Liver (tissue), 8 donors: ENCODE measurements at regions not wholly inside any gene's neighbourhood (a gene's known extent, or its start where the extent isn't known, plus 50 kb on each side); places are given as distances from the start of the nearest gene placed in this dataset.

Experiments
- DNase-seq: peaks from one replicate; pipeline ENCODE4 v3.0.0-alpha.2; 2017; ENCODE audit warnings: low spot score
- H3K27ac ChIP-seq, 2 donors: one replicate each; pipeline ENCODE4 v1.7.0; 2013; ENCODE audit warnings: inconsistent platforms in 2 of 2, low read length in 2 of 2, control low read depth in 1 of 2, low read depth in 1 of 2, mild to moderate bottlenecking in 1 of 2
- H3K27me3 ChIP-seq, 4 donors: one replicate each; pipeline versions ENCODE4 v1.6.1 to v1.7.0; 2013; ENCODE audit warnings: low read length in 3 of 4, inconsistent platforms in 1 of 4, mild to moderate bottlenecking in 1 of 4, moderate library complexity in 1 of 4; ENCODE audit not compliant: control insufficient read depth in 4 of 4, insufficient read depth in 4 of 4
- H3K36me3 ChIP-seq, 4 donors: one replicate each; pipeline versions ENCODE4 v1.6.1 to v1.7.0; 2013; ENCODE audit warnings: low read length in 3 of 4, mild to moderate bottlenecking in 3 of 4, low read depth in 1 of 4, moderate library complexity in 1 of 4; ENCODE audit not compliant: control insufficient read depth in 4 of 4, insufficient read depth in 3 of 4
- H3K4me1 ChIP-seq, 4 donors: one replicate each; pipeline versions ENCODE4 v1.6.1 to v1.7.0; 2013; ENCODE audit warnings: low read length in 3 of 4, mild to moderate bottlenecking in 3 of 4, moderate library complexity in 1 of 4; ENCODE audit not compliant: control insufficient read depth in 4 of 4, insufficient read depth in 4 of 4
- H3K4me3 ChIP-seq, 3 donors: one replicate each; pipeline versions ENCODE4 v1.6.1 to v1.7.0; 2013; ENCODE audit warnings: low read length in 3 of 3, control low read depth in 1 of 3, low read depth in 1 of 3, mild to moderate bottlenecking in 1 of 3
- H3K9ac ChIP-seq, 2 donors: one replicate each; pipeline ENCODE4 v1.7.0; 2013; ENCODE audit warnings: low read length in 2 of 2, mild to moderate bottlenecking in 2 of 2, moderate library complexity in 2 of 2, control low read depth in 1 of 2, low read depth in 1 of 2
- H3K9me3 ChIP-seq, 4 donors: one replicate each; pipeline versions ENCODE4 v1.6.1 to v1.7.0; 2013; ENCODE audit warnings: low read length in 3 of 4; ENCODE audit not compliant: control insufficient read depth in 4 of 4
- EGR1 ChIP-seq, 2 donors: IDR thresholded peaks; 2 replicates each; pipeline ENCODE4 v1.6.1; 2016 to 2018; ENCODE audit warnings: antibody characterized with exemption in 2 of 2, low read depth in 2 of 2
- FOXA1 ChIP-seq: IDR thresholded peaks from 2 replicates; pipeline ENCODE4 v1.6.1; 2016; ENCODE audit warnings: antibody characterized with exemption
- GABPA ChIP-seq, 2 donors: IDR thresholded peaks in 1 of 2; conservative IDR thresholded peaks in 1 of 2; 2 replicates each; pipeline ENCODE4 v1.6.1; 2016; ENCODE audit warnings: antibody characterized with exemption in 2 of 2, mild to moderate bottlenecking in 1 of 2, moderate library complexity in 1 of 2
- HNF4A ChIP-seq, 2 donors: conservative IDR thresholded peaks; 2 replicates each; pipeline ENCODE4 v1.6.1; 2016; ENCODE audit warnings: antibody characterized with exemption in 2 of 2, mild to moderate bottlenecking in 2 of 2
- HNF4G ChIP-seq: IDR thresholded peaks from 2 replicates; pipeline ENCODE4 v1.6.1; 2016; ENCODE audit warnings: antibody characterized with exemption
- JUND ChIP-seq, 2 donors: IDR thresholded peaks; 2 replicates each; pipeline ENCODE4 v1.6.1; 2016; ENCODE audit warnings: antibody characterized with exemption in 2 of 2
- NR2F2 ChIP-seq: IDR thresholded peaks from 2 replicates; pipeline ENCODE4 v1.6.1; 2016; ENCODE audit warnings: antibody characterized with exemption
- RXRA ChIP-seq, 2 donors: IDR thresholded peaks; 2 replicates each; pipeline ENCODE4 v1.6.1; 2017 to 2018; ENCODE audit warnings: antibody characterized with exemption in 2 of 2, mild to moderate bottlenecking in 1 of 2
- SP1 ChIP-seq: IDR thresholded peaks from 2 replicates; pipeline ENCODE4 v1.6.1; 2018; ENCODE audit warnings: antibody characterized with exemption, mild to moderate bottlenecking
- TAF1 ChIP-seq: conservative IDR thresholded peaks from 2 replicates; pipeline ENCODE4 v1.6.1; 2016; ENCODE audit warnings: antibody characterized with exemption, mild to moderate bottlenecking
- YY1 ChIP-seq: IDR thresholded peaks from 2 replicates; pipeline ENCODE4 v1.6.1; 2016; ENCODE audit warnings: antibody characterized with exemption, mild to moderate bottlenecking
- WGBS: extraction: QIAGEN DNeasy Blood & Tissue Kit; methylation state at CpG from one replicate; pipeline ENCODE4 v1.1.7; 2013; 5-methylcytosine and 5-hydroxymethylcytosine counted together
- TF ChIP-seq, protein P1 (sequence below): IDR thresholded peaks from 2 replicates; pipeline ENCODE4 v1.6.1; 2016; ENCODE audit warnings: antibody characterized with exemption
- TF ChIP-seq, protein P2 (sequence below): IDR thresholded peaks from 2 replicates; pipeline ENCODE4 v1.6.1; 2016; ENCODE audit warnings: antibody characterized with exemption, mild to moderate bottlenecking
- TF ChIP-seq, protein P3 (sequence below): IDR thresholded peaks from 2 replicates; pipeline ENCODE4 v1.6.1; 2016; ENCODE audit warnings: antibody characterized with exemption
- TF ChIP-seq, protein P4 (sequence below): IDR thresholded peaks from 2 replicates; pipeline ENCODE4 v1.6.1; 2016; ENCODE audit warnings: antibody characterized with exemption
- TF ChIP-seq, protein P5 (sequence below): fragments of 150-350 bp; IDR thresholded peaks from 2 replicates; pipeline ENCODE4 v1.5.1; 2017; ENCODE audit warnings: improper control_type of control experiment, low read depth, low read length; ENCODE audit not compliant: missing input control
- donor health status: healthy.
- donor health status: healthy.
- donor health status: healthy.
- donor health status: healthy.
- donor health status: healthy.

DNA sequence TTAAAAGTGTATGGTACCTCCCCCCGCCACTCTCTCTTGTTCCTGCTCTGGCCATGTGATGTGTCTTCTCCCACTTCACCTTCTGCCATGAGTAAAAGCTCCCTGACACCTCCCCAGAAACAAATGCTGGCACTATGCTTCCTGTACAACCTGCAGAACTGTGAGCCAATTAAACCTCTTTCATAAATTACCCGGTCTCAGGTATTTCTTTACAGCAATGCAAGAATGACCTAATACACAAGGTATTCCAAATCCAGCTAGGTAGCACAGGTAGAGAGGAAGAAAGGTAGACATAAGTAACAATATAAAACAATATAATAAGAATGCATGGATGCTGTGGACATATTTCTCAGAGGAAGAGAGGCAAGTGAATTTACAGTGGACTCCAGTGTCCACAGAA is 394.1 kb upstream of the ARID1B start:
- WGBS, result 82% methylated on average over 2 of the region's 2 CpGs
- TF ChIP-seq, protein P1, sequence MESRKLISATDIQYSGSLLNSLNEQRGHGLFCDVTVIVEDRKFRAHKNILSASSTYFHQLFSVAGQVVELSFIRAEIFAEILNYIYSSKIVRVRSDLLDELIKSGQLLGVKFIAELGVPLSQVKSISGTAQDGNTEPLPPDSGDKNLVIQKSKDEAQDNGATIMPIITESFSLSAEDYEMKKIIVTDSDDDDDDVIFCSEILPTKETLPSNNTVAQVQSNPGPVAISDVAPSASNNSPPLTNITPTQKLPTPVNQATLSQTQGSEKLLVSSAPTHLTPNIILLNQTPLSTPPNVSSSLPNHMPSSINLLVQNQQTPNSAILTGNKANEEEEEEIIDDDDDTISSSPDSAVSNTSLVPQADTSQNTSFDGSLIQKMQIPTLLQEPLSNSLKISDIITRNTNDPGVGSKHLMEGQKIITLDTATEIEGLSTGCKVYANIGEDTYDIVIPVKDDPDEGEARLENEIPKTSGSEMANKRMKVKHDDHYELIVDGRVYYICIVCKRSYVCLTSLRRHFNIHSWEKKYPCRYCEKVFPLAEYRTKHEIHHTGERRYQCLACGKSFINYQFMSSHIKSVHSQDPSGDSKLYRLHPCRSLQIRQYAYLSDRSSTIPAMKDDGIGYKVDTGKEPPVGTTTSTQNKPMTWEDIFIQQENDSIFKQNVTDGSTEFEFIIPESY, result no peak
- TF ChIP-seq, protein P2, sequence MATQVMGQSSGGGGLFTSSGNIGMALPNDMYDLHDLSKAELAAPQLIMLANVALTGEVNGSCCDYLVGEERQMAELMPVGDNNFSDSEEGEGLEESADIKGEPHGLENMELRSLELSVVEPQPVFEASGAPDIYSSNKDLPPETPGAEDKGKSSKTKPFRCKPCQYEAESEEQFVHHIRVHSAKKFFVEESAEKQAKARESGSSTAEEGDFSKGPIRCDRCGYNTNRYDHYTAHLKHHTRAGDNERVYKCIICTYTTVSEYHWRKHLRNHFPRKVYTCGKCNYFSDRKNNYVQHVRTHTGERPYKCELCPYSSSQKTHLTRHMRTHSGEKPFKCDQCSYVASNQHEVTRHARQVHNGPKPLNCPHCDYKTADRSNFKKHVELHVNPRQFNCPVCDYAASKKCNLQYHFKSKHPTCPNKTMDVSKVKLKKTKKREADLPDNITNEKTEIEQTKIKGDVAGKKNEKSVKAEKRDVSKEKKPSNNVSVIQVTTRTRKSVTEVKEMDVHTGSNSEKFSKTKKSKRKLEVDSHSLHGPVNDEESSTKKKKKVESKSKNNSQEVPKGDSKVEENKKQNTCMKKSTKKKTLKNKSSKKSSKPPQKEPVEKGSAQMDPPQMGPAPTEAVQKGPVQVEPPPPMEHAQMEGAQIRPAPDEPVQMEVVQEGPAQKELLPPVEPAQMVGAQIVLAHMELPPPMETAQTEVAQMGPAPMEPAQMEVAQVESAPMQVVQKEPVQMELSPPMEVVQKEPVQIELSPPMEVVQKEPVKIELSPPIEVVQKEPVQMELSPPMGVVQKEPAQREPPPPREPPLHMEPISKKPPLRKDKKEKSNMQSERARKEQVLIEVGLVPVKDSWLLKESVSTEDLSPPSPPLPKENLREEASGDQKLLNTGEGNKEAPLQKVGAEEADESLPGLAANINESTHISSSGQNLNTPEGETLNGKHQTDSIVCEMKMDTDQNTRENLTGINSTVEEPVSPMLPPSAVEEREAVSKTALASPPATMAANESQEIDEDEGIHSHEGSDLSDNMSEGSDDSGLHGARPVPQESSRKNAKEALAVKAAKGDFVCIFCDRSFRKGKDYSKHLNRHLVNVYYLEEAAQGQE, result no peak
- TF ChIP-seq HNF4G, result no peak
- TF ChIP-seq EGR1 (IDR thresholded peaks at IDR 0.05; ENCODE audit: low read depth in 2 of 2), result no peak
- no peak for TF ChIP-seq SP1
- TF ChIP-seq, protein P3, sequence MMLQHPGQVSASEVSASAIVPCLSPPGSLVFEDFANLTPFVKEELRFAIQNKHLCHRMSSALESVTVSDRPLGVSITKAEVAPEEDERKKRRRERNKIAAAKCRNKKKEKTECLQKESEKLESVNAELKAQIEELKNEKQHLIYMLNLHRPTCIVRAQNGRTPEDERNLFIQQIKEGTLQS, result no peak
- no peak for TF ChIP-seq RXRA (IDR thresholded peaks at IDR 0.05)
- no peak for TF ChIP-seq FOXA1
- TF ChIP-seq NR2F2, result no peak
- TF ChIP-seq, protein P4, sequence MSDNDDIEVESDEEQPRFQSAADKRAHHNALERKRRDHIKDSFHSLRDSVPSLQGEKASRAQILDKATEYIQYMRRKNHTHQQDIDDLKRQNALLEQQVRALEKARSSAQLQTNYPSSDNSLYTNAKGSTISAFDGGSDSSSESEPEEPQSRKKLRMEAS, result no peak
- TF ChIP-seq TAF1, result no peak
- TF ChIP-seq YY1, result no peak

DNA sequence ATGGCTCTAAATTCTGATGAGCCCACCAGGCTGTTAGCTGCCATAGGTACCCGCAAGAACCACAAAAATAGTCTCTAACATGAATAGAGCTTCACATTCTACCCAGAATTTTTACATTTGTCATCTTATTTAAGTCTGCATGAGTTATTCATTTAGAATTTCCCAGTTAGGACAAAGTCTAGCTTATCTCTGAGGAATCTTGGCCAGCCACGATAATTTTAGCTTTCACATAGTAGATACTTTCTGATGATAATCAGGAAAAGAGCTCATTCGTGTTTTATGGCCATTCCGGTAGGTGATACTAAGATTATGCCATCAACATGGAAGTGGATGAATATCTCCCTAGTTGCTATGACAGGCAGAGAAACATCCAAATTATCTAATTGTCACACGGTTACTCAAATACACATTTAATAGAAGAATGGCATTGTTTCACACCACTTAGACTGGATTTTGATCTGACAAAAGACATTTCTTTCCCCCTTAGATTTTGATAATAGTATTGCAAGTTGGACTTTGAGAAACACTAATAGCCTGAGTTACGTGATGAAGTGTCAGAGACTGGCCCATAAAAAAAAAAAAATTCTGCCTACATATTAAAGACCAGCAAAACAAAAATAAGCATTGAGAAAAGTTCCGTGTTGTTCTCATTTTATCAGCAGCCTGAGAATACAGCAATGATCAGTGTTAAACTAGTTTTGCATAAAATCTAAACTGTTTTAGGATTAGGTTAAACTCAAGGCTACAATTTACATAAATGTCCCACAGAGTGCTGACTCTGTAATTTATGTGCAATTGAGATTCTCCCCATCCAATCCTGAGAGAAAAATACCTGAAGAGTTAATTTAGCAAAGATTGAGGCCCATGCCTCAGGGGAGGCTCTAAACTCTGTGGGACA is 397.5 kb upstream of the ARID1B start:
- TF ChIP-seq, protein P5, sequence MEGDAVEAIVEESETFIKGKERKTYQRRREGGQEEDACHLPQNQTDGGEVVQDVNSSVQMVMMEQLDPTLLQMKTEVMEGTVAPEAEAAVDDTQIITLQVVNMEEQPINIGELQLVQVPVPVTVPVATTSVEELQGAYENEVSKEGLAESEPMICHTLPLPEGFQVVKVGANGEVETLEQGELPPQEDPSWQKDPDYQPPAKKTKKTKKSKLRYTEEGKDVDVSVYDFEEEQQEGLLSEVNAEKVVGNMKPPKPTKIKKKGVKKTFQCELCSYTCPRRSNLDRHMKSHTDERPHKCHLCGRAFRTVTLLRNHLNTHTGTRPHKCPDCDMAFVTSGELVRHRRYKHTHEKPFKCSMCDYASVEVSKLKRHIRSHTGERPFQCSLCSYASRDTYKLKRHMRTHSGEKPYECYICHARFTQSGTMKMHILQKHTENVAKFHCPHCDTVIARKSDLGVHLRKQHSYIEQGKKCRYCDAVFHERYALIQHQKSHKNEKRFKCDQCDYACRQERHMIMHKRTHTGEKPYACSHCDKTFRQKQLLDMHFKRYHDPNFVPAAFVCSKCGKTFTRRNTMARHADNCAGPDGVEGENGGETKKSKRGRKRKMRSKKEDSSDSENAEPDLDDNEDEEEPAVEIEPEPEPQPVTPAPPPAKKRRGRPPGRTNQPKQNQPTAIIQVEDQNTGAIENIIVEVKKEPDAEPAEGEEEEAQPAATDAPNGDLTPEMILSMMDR, result no peak
- TF ChIP-seq EGR1 (IDR thresholded peaks at IDR 0.05; ENCODE audit: low read depth in 2 of 2), result no peak
- no peak for TF ChIP-seq GABPA (IDR thresholded peaks at IDR 0.05 in 1 of 2, conservative IDR thresholded peaks at IDR 0.05 in 1 of 2)
- TF ChIP-seq, protein P2, result no peak
- no peak for TF ChIP-seq JUND (IDR thresholded peaks at IDR 0.05)
- TF ChIP-seq HNF4A (conservative IDR thresholded peaks at IDR 0.05), result no peak
- no peak for TF ChIP-seq RXRA (IDR thresholded peaks at IDR 0.05)
- no peak for TF ChIP-seq FOXA1
- no peak for TF ChIP-seq NR2F2
- no peak for TF ChIP-seq SP1
- TF ChIP-seq, protein P3, result no peak
- TF ChIP-seq YY1, result no peak
- TF ChIP-seq HNF4G, result no peak
- Histone ChIP-seq H3K27me3 (no peaks in the 10 kb centered on the region), H3K9me3 (no peaks in the 10 kb centered on the region), H3K36me3 (no peaks in the 10 kb centered on the region), H3K4me3 (no peak overlapping the region), H3K4me1 (no peaks in the 10 kb centered on the region), H3K9ac (no peak overlapping the region), H3K27ac (no peak overlapping the region)
- no peak for DNase-seq
- 73% methylated on average over 7 of the region's 7 CpGs for WGBS

More for the DNA sequence above, 394.1 kb upstream of the ARID1B start:
- no peak for DNase-seq
- no peak overlapping the region for H3K27ac ChIP-seq
- H3K36me3 ChIP-seq, result no peaks in the 10 kb centered on the region
- H3K9ac ChIP-seq, result no peak overlapping the region
- no peaks in the 10 kb centered on the region for H3K27me3 ChIP-seq
- no peaks in the 10 kb centered on the region for H3K4me1 ChIP-seq
- H3K9me3 ChIP-seq, result no peaks in the 10 kb centered on the region
- H3K4me3 ChIP-seq, result no peak overlapping the region
